Glomerular visceral epithelial cell (primary cell): ENCODE measurements at regions not wholly inside any gene's neighbourhood (a gene's known extent, or its start where the extent isn't known, plus 50 kb on each side); places are given as distances from the start of the nearest gene placed in this dataset.
"Not testable (repeated sequence)": the region's sequence is repeated elsewhere in the genome, so short reads cannot be mapped to it uniquely, and the experiment has no call there.

ENCODE experiments used
- DNase-seq: peaks from one replicate; pipeline ENCODE4 v3.0.0-alpha.2; 2016; ENCODE audit errors: extremely low spot score

DNA sequence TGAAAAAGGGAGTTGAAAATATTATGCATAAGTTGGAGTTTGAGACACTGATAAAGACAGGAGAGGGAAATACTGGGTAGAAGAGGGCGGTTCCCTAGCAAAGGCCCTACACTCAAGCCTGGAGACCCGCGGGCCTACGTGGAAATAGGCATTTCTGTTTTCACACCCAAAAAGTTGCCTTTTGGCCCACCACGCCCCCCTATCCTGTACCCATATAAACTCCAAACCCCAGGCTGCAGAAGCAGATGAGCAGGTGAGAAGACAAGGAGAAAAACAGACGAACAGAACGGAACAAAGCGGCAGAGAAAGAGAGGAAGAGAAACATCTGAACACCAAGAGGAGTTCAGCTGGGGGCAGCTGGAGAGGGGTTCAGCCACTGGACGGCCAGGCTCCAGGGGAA, 177.9 kb downstream of the GALC start:
- no peak for DNase-seq

DNA sequence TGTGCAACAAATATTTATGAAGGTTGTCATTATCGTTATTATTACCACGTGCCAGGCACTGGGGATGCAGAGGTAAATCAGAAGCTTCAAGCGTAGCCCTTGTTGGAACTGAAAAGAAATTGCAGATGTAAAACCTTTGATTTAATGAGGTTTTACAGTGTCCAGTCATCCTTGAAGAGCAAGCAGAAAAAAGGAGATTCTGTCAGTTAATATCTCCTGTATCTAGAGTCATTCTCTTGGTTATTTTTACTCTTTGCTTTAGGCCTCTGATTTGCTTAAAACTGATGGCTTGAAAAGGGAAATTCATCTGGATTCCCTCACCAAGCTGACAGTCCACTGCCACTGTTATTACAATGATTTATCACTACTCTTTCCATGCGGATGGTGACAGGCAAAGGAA, 179.3 kb downstream of the GALC start:
- DNase-seq: no peak

DNA sequence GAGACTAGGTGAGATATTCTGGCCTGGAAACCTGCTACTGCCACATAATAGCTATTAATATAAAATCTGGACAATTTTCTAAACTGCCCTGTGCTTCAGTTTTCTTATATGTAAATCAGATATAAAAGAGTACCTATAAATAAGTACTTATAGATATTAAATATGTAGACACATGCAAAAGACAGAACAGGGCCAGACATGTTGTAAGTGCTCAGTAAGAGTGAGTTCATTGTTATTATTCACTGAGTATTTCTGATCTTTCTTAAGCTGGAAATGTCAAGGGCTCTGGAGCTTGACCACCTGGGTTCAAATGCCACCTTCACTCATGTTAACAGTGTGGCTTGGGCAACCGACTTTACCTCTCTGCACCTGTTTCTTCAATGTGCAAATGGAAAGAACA, 179.8 kb downstream of the GALC start:
- DNase-seq: no peak

DNA sequence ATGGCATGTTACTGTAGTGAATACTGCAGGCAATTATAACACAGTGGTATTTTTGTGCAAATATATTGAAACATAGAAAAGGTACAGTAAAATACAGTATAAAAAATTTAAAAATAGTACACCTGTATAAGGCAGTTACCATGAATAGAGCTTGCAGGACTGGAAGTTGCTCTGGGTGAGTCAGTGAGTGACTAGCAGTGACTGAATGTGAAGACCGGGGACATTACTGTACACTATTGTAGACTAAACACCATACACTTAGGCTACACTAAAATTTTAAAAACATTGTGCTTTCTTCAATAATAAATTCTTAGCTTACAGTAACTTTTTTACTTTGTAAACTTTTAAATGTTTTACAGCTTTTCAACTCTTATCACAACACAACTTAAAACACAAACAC, 181.7 kb downstream of the GALC start:
- no peak for DNase-seq

DNA sequence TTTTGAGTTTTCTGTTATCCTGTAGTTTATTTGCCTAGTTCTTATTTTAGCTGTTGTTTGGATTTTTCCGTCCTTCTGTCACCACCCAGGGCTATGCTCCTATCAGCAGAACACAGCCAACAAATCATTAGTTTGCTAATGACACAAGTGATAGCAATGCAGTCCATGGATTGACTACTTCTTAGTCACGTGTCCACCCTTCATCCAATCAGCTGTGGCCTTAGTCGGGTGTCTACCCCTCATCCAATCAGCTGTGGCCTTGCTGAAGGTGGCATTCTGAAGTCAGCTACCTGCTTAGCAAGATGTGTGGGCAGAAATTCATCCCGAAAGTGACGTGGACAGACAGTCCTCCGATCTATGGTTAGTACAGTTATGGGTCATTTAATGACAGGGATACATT, 182.3 kb downstream of the GALC start:
- no peak for DNase-seq

- DNase-seq: no peak
Measured at GRCh38 chr14:87809261-87809660, 183.7 kb downstream of the GALC start.

- peak; percentile 53 for DNase-seq
Measured at GRCh38 chr14:87805315-87805723, 187.7 kb downstream of the GALC start.

GRCh38 chr14:87800216-87800615, 192.8 kb downstream of the GALC start:
- DNase-seq: no peak

DNA sequence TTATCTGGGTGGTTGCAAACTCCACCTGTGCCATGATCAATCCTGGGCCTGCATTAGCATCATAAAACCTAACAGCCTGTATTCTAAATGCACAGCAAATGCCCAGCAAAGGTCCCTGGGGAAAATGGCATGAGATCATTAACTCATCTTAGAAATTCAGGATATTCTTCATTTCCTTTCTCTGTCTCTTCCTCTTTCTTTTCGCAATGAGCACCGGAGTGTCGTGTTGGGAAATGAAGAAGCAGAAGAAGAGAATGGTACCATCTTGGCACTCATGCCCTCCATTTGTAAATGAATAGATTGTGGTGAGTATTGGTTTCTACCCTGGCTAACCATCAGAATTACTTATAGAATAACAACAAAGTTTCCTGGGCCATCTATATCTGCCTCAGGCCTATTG, 193.6 kb downstream of the GALC start:
- no peak for DNase-seq

DNA sequence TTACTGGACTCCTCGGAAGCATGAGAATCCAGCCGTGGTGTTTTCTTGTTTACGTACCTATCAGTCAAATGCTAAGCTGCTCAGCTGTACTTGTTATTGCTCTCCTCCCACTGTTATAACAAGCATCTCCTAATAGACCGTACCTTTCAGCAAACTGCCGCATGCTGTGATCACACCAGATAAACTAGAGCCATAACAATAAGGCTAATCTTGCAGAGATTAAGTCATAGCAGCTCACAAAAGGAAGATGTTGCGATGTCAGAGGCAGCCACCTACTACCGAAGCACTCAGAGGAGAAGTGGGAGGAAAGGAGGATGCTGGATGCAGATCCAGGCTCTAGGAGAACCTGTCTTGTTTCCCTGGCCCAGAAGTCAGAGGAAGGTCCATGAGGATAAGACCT, 196.0 kb downstream of the GALC start:
- DNase-seq: no peak

GRCh38 chr14:87794561-87794960, 198.4 kb downstream of the GALC start:
- DNase-seq: peak; percentile 6

DNA sequence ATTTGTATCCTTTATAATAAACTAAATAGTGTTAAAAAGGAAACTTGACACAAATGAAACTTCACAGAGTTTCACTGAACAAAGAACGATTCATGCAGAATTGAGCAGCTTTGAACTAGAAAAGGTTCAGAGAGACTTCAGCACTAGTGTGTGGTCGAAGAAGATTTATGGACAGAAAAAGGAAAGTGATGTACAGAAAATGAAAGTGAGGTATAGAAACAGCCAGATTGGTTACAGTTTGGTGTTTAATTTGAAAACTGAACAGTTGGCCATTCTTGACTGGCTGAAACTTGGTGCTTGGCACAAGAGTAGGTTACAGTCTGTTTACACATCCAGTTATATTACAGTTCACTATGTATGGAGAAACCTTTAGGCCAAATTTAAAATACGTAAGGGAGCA, 207.1 kb downstream of the GALC start:
- DNase-seq: no peak

DNA sequence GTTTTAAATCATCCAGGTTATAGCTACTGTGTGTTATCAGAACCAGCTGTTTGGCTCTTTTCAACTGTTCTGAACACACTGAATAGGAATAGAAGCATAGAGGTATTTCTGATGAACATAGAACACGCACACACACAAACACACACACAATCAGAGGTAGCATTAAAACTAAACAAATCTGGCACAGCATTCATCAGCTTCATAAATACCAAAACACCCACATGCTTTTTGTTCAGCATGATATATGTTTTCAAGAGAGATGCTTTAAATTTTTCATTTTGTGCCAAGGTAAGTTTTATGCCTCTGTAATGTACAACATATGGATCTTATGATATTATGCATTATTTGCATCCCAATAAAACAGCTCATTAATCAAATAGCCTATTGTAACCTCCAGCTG, 208.6 kb downstream of the GALC start:
- no peak for DNase-seq

- no peak for DNase-seq
Measured at GRCh38 chr14:87783071-87783470, 209.9 kb downstream of the GALC start.

DNA sequence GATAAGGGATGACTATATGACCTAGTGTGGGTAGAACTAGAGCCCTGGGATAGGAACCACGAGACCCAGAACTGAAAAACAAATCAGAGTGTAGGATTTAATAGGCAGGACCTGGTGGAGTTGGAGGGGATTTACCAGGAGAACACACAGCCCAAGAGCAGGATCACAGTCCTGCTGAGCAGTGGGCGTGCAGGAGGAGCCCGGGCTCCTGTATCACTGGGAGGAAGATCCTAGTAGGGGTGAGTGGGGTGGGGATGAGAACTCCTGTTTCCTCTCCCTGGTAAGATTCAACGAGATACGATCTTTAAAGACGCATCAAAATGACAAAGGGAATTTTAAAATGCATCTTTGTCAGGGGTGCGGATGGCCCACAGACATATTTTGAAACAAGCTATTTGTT, 220.1 kb downstream of the GALC start:
- no peak for DNase-seq

GRCh38 chr14:87767567-87767901, 225.4 kb downstream of the GALC start:
- no peak for DNase-seq

DNA sequence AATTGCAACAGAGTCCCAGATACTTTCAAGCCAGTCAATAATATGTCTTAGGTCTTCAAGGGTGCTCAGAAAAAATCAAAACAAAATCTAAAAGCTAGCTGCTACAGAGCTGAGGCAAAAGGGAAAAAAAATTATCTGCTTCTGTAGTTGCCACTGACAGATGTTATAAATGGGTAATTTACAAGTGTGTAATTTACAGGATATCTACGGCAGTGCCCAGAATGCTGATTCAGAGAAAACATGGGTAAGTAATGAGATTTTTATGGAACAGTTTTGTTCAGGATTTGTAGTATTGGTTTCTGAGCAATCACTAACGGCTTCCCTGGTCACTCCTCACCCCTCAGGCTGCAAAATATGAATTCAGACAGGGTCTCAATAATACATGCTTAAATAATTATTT, 234.1 kb downstream of the GALC start:
- no peak for DNase-seq

GRCh38 chr14:87756661-87757060, 236.3 kb downstream of the GALC start:
- no peak for DNase-seq

DNA sequence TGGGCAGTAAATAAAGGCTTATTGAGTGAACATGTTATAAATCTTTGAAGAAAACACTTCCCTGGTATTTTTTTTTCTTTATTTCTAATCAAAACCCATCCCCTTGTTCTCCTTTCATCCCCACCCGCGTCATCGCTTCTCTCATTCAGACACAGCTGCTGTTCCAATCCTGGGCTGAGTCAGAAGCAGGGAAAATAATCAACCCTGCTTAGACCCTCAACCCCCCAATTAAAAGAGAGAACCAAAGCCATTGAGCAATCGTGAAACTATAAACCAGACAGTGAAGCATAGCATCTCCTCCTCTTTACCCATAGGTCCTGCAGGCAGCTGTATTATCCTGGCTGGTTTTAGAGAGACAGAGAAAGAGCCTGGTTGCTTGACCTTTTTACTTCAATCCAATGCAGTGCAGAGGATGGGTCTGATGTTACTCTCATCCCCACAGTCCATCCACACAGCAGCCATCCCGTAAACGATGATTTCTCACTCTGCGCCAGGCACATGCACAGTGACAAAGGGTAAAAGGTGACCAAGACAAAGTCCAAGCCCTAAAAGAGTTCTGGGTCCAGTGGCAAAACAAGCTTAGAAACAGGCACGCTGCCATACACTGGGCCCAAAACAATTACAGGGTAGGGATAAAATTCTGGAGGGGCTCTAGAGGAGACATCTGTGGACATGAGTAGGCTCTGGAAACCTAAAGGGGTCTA, 238.3 kb downstream of the GALC start:
- no peak for DNase-seq

GRCh38 chr14:87748558-87748957, 244.4 kb downstream of the GALC start:
- no peak for DNase-seq

GRCh38 chr14:87745507-87746118, 247.4 kb downstream of the GALC start:
- peak; percentile 40 for DNase-seq

DNA sequence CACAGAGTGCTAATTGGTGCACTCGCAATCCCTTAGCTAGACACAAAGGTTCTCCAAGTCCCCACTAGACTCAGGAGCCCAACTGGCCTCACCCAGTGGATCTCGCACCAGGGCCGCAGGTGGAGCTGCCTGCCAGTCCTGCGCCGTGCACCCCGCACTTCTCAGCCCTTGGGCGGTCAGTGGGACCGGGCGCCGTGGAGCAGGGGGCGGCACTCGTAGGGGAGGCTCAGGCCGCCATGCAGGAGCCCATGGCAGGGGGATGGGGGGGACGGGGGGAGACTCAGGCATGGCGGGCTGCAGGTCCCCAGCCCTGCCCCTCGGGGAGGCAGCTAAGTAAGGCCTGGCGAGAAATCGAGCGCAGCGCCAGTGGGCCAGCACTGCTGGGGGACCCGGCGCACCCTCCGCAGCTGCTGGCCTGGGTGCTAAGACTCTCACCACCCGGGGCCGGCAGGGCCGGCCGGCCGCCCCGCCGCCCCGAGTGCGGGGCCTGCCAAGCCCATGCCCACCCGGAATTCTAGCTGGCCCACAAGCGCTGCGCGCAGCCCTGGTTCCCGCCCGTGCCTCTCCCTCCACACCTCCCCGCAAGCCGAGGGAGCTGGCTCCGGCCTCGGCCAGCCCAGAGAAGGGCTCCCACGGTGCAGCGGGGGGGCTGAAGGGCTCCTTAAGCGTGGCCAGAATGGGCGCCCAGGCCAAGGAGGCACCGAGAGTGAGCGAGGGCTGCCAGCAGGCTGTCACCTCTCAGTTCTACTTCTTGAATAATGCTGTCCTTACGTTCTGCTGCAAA, 258.2 kb downstream of the GALC start:
- not testable (repeated sequence) for DNase-seq

DNA sequence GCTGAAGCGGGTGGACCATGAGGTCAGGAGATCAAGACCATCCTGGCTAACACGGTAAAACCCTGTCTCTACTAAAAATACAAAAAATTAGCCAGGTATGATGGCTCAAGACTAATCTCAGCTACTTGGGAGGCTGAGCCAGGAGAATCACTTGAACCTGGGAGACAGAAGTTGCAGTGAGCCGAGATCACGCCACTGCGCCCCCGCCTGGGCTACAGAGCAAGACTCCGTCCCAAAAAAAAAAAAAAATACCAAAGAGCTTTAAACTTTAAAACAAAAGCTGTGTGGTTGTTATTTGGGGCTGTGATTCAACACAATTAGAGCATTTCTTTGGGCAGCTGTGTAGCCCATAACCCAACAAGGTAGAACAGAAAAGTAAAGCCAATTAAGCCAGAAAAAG, 259.9 kb downstream of the GALC start:
- DNase-seq: not testable (repeated sequence)
